Effector memory CD4-positive, alpha-beta T cell (primary cell): ENCODE measurements at regions not wholly inside any gene's neighbourhood (a gene's known extent, or its start where the extent isn't known, plus 50 kb on each side); places are given as distances from the start of the nearest gene placed in this dataset.

Experiments
- DNase-seq, 3 donors: peaks; one replicate each; pipeline ENCODE4 v3.0.0-alpha.2; 2020
- H3K27ac ChIP-seq: 2 replicates; pipeline ENCODE4 v1.7.0; 2013; ENCODE audit warnings: mild to moderate bottlenecking, low read length, moderate library complexity; ENCODE audit not compliant: insufficient read depth, poor library complexity, severe bottlenecking
- H3K27me3 ChIP-seq: replicated peaks from 2 replicates; pipeline ENCODE4 v1.7.0; 2013; ENCODE audit warnings: mild to moderate bottlenecking, low read length; ENCODE audit not compliant: insufficient read depth, control insufficient read depth, poor library complexity, severe bottlenecking
- H3K36me3 ChIP-seq: 2 replicates; pipeline ENCODE4 v1.7.0; 2013; ENCODE audit warnings: mild to moderate bottlenecking, low read length, moderate library complexity; ENCODE audit not compliant: control insufficient read depth, insufficient read depth
- H3K4me1 ChIP-seq: 2 replicates; pipeline ENCODE4 v1.7.0; 2013; ENCODE audit warnings: low read length, mild to moderate bottlenecking; ENCODE audit not compliant: control insufficient read depth, insufficient read depth, poor library complexity, severe bottlenecking
- H3K4me3 ChIP-seq: 2 replicates; pipeline ENCODE4 v1.7.0; 2013; ENCODE audit warnings: low read length, low read depth, mild to moderate bottlenecking; ENCODE audit not compliant: insufficient read depth, poor library complexity, severe bottlenecking
- H3K9me3 ChIP-seq: 2 replicates; pipeline ENCODE4 v1.7.0; 2013; ENCODE audit warnings: mild to moderate bottlenecking, low read length, moderate library complexity; ENCODE audit not compliant: control insufficient read depth

- Histone ChIP-seq H3K36me3 (no peaks in the 10 kb centered on the region), H3K9me3 (no peaks in the 10 kb centered on the region), H3K4me1 (no peaks in the 10 kb centered on the region), H3K27me3 (no peaks in the 10 kb centered on the region), H3K4me3 (no peak overlapping the region), H3K27ac (no peak overlapping the region)
- DNase-seq, result no peak
Observed at GRCh38 chr11:80846442-80846841, 1405.6 kb upstream of the TENM4 start.

GRCh38 chr11:80844110-80844819 is 1403.4 kb upstream of the TENM4 start:
- H3K36me3 ChIP-seq, result no peaks in the 10 kb centered on the region
- H3K27ac ChIP-seq, result no peak overlapping the region
- no peak overlapping the region for H3K4me3 ChIP-seq
- no peaks in the 10 kb centered on the region for H3K4me1 ChIP-seq
- DNase-seq, result no peak
- no peaks in the 10 kb centered on the region for H3K9me3 ChIP-seq
- H3K27me3 ChIP-seq, result no peaks in the 10 kb centered on the region

GRCh38 chr11:80843266-80843974 is 1402.6 kb upstream of the TENM4 start:
- no peak for DNase-seq
- no peak overlapping the region for H3K27ac ChIP-seq
- H3K9me3 ChIP-seq, result no peaks in the 10 kb centered on the region
- H3K4me1 ChIP-seq, result no peaks in the 10 kb centered on the region
- H3K27me3 ChIP-seq, result no peaks in the 10 kb centered on the region
- H3K4me3 ChIP-seq, result no peak overlapping the region
- no peaks in the 10 kb centered on the region for H3K36me3 ChIP-seq

- no peaks in the 10 kb centered on the region for H3K9me3 ChIP-seq
- H3K27me3 ChIP-seq, result no peaks in the 10 kb centered on the region
- no peaks in the 10 kb centered on the region for H3K36me3 ChIP-seq
- H3K27ac ChIP-seq, result no peak overlapping the region
- no peak for DNase-seq
- no peaks in the 10 kb centered on the region for H3K4me1 ChIP-seq
- no peak overlapping the region for H3K4me3 ChIP-seq
Observed at GRCh38 chr11:80842246-80842645, 1401.4 kb upstream of the TENM4 start.

- H3K4me1 ChIP-seq, result no peaks in the 10 kb centered on the region
- H3K27ac ChIP-seq, result no peak overlapping the region
- H3K4me3 ChIP-seq, result no peak overlapping the region
- no peaks in the 10 kb centered on the region for H3K36me3 ChIP-seq
- H3K27me3 ChIP-seq, result no peaks in the 10 kb centered on the region
- DNase-seq, result no peak
- H3K9me3 ChIP-seq, result no peaks in the 10 kb centered on the region
Observed at GRCh38 chr11:80841675-80842074, 1400.8 kb upstream of the TENM4 start.

- no peak overlapping the region for H3K27ac ChIP-seq
- no peak for DNase-seq
- no peaks in the 10 kb centered on the region for H3K9me3 ChIP-seq
- H3K36me3 ChIP-seq, result no peaks in the 10 kb centered on the region
- H3K4me3 ChIP-seq, result no peak overlapping the region
- H3K27me3 ChIP-seq, result no peaks in the 10 kb centered on the region
- H3K4me1 ChIP-seq, result no peaks in the 10 kb centered on the region
Observed at GRCh38 chr11:80838153-80838552, 1397.3 kb upstream of the TENM4 start.

GRCh38 chr11:80837051-80837450 is 1396.2 kb upstream of the TENM4 start:
- Histone ChIP-seq H3K4me1 (no peaks in the 10 kb centered on the region), H3K36me3 (no peaks in the 10 kb centered on the region), H3K4me3 (no peak overlapping the region), H3K27ac (no peak overlapping the region), H3K27me3 (no peaks in the 10 kb centered on the region), H3K9me3 (no peaks in the 10 kb centered on the region)
- DNase-seq, result no peak

- Histone ChIP-seq H3K4me1 (no peaks in the 10 kb centered on the region), H3K27me3 (no peaks in the 10 kb centered on the region), H3K4me3 (no peak overlapping the region), H3K36me3 (no peaks in the 10 kb centered on the region), H3K27ac (no peak overlapping the region), H3K9me3 (no peaks in the 10 kb centered on the region)
- DNase-seq, result no peak
Observed at GRCh38 chr11:80831374-80831773, 1390.5 kb upstream of the TENM4 start.

GRCh38 chr11:80827781-80828180 is 1387.0 kb upstream of the TENM4 start:
- H3K36me3 ChIP-seq, result no peaks in the 10 kb centered on the region

GRCh38 chr11:80826808-80827207 is 1386.0 kb upstream of the TENM4 start:
- Histone ChIP-seq H3K4me1 (no peaks in the 10 kb centered on the region), H3K4me3 (no peak overlapping the region), H3K27me3 (no peaks in the 10 kb centered on the region), H3K36me3 (no peaks in the 10 kb centered on the region), H3K9me3 (no peaks in the 10 kb centered on the region), H3K27ac (no peak overlapping the region)
- no peak for DNase-seq

More at GRCh38 chr11:80827781-80828180, 1387.0 kb upstream of the TENM4 start:
- Histone ChIP-seq H3K4me1 (no peaks in the 10 kb centered on the region), H3K27ac (no peak overlapping the region), H3K4me3 (no peak overlapping the region), H3K27me3 (no peaks in the 10 kb centered on the region), H3K9me3 (no peaks in the 10 kb centered on the region)
- no peak for DNase-seq
